ENCODE measurements at regions not wholly inside any gene's neighbourhood (a gene's known extent, or its start where the extent isn't known, plus 50 kb on each side); places are given as distances from the start of the nearest gene placed in this dataset.

GRCh38 chr13:105463011-105463501 lies 1072.4 kb downstream of the EFNB2 start:
- TF ChIP-seq, protein P1, sequence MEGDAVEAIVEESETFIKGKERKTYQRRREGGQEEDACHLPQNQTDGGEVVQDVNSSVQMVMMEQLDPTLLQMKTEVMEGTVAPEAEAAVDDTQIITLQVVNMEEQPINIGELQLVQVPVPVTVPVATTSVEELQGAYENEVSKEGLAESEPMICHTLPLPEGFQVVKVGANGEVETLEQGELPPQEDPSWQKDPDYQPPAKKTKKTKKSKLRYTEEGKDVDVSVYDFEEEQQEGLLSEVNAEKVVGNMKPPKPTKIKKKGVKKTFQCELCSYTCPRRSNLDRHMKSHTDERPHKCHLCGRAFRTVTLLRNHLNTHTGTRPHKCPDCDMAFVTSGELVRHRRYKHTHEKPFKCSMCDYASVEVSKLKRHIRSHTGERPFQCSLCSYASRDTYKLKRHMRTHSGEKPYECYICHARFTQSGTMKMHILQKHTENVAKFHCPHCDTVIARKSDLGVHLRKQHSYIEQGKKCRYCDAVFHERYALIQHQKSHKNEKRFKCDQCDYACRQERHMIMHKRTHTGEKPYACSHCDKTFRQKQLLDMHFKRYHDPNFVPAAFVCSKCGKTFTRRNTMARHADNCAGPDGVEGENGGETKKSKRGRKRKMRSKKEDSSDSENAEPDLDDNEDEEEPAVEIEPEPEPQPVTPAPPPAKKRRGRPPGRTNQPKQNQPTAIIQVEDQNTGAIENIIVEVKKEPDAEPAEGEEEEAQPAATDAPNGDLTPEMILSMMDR (conservative IDR thresholded peaks at IDR 0.05 in 1 of 2, IDR thresholded peaks at IDR 0.05 in 1 of 2; ENCODE audit: low read depth in 1 of 2, low read length in 2 of 2) = no peak
- TF ChIP-seq EZH2 (IDR thresholded peaks at IDR 0.05; ENCODE audit: low read length, missing control alignments) = no peak
